Coronary artery (tissue), 2 donors: ENCODE measurements at regions not wholly inside any gene's neighbourhood (a gene's known extent, or its start where the extent isn't known, plus 50 kb on each side); places are given as distances from the start of the nearest gene placed in this dataset.

ENCODE experiments used
- DNase-seq: peaks from one replicate; pipeline ENCODE4 v3.0.0-alpha.2; 2017; ENCODE audit warnings: low spot score
- H3K27ac ChIP-seq, 2 donors: fragments of 200-600 bp; sonication (generic); one replicate each; pipeline ENCODE4 v1.5.1; 2016 to 2019
- H3K4me3 ChIP-seq: fragments of 200-600 bp; sonication (generic); 2 replicates; pipeline ENCODE4 v1.5.1; 2016; ENCODE audit warnings: mild to moderate bottlenecking, moderate library complexity
- TF ChIP-seq, protein P1 (sequence below): fragments of 200-600 bp; sonication (generic); IDR thresholded peaks from one replicate; pipeline ENCODE4 v1.5.1; 2019; ENCODE audit warnings: antibody characterized with exemption

DNA sequence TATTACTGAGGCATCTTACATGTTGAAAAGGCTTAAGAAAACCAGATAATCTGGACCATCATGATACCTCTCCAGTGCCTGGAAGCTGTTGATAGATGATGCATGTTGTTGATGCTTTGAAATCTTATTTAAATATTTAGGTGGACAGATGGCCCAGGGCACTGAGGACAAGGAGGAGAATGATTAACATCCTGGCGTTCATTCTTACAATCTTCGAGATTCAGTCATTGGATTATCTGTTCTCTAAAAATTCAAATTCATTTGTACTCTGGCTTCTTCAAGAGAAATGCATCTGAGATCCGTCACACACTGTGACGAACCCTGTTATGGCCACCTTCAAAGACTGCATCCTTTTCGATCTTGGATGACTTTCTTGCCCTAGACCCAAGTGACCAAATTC, 121.3 kb upstream of the IGF1 start:
- no peak overlapping the region for H3K4me3 ChIP-seq
- H3K27ac ChIP-seq: no peak overlapping the region
- TF ChIP-seq, protein P1, sequence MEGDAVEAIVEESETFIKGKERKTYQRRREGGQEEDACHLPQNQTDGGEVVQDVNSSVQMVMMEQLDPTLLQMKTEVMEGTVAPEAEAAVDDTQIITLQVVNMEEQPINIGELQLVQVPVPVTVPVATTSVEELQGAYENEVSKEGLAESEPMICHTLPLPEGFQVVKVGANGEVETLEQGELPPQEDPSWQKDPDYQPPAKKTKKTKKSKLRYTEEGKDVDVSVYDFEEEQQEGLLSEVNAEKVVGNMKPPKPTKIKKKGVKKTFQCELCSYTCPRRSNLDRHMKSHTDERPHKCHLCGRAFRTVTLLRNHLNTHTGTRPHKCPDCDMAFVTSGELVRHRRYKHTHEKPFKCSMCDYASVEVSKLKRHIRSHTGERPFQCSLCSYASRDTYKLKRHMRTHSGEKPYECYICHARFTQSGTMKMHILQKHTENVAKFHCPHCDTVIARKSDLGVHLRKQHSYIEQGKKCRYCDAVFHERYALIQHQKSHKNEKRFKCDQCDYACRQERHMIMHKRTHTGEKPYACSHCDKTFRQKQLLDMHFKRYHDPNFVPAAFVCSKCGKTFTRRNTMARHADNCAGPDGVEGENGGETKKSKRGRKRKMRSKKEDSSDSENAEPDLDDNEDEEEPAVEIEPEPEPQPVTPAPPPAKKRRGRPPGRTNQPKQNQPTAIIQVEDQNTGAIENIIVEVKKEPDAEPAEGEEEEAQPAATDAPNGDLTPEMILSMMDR: no peak
- DNase-seq: no peak

DNA sequence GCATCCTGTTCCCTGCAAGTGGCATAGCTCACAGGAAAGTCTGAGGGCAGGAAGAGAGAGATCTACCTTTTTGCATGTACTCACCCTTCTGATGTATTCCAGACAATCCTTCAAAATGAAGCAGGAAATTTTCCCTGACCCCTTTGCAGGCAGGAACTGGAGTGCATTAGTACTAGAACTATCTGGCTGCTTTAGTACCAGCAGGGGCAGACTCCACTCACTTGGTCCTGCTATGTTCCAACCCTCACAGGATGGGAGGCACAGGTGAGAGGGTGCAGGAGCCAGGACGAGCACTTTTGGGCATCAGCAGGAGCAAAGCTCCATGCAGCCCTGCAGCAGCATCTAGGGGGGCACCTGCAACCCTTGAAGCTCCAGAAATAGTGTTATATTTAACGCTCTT, 116.3 kb upstream of the IGF1 start:
- no peak overlapping the region for H3K4me3 ChIP-seq
- TF ChIP-seq, protein P1: no peak
- DNase-seq: no peak
- H3K27ac ChIP-seq: no peak overlapping the region

DNA sequence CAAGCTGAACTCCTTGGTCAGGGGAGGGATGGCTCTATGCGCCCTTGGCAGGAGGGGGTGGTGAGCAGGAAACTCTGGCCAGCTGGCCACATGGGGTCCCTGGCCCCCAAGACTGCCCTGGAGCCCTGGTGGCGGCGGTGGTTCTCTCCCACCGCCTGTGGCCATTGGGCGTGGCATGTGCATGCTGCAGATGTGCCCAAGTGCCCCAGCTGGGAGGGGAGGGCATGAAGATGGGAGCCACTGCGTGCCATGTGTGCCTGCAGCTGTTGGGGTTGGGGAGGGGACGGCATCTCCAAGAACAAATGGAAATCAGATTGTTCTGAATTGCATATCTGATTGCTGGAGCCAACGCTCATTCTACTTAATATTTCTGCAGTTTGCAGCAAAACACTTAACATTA, 115.7 kb upstream of the IGF1 start:
- no peak for DNase-seq
- TF ChIP-seq, protein P1: no peak

DNA sequence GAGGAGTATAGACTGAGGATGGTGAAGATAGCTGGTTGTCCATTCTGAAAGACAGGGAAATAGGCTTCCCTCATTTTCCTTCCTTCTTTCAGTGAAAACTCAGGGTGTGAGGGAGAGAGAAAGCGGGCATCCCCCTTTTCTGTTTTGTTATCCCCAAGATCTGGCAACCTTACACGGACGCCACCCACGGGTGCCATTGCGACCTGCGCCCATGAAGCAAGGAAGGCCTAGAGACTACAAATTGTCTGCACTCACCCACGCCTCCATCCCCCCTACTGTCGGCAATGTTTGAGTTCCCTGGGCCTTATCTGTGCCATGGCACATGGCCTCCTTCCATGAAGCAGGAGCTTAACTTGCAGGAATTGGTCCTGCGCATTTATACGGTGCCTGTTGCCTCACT, 115.0 kb upstream of the IGF1 start:
- H3K4me3 ChIP-seq: no peak overlapping the region

More for the DNA sequence above, 115.7 kb upstream of the IGF1 start:
- Histone ChIP-seq H3K4me3 (no peak overlapping the region), H3K27ac (no peak overlapping the region)

DNA sequence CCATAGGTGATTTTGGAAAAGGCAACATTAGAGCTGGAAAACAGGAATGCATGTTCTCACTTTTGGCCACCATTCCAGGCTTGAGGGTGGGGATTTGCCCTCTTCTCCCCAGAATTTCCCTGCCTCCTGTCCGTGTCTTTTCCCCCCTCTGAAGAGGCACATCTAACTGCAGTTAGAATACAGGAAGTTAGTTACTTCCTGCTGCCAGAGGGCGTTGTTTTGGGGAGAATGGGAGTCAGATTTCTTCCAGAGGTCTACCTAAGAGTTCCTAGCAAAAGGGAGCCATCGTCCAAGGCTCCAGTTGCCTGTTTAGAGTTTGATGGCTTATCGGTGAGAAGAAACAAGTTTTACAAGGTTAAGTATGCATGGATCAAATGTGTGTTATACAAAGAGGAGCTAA, 112.8 kb upstream of the IGF1 start:
- DNase-seq: no peak
- H3K27ac ChIP-seq: no peak overlapping the region
- TF ChIP-seq, protein P1: no peak
- no peak overlapping the region for H3K4me3 ChIP-seq

More for the DNA sequence above, 115.0 kb upstream of the IGF1 start:
- TF ChIP-seq, protein P1: no peak
- DNase-seq: no peak
- H3K27ac ChIP-seq: no peak overlapping the region

DNA sequence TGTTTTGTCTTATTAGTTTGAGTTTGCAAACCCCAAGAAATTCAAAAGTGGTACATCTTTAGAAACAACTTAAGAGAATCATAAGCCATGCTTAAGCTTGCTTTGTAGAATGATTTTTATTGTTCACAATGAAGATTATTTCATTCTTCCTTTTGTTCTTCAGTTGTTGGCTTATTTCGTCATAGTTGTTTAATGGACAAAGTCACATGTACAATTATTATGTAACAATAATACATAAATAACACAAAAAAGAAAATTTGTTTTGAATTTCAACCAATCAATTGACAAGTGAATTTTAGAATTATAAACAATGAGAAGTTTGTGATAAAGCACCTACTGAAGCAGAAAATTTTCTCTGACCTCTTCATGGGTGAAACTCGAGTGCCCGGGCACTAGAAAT, 111.8 kb upstream of the IGF1 start:
- DNase-seq: no peak
- H3K27ac ChIP-seq: no peak overlapping the region
- TF ChIP-seq, protein P1: no peak
- no peak overlapping the region for H3K4me3 ChIP-seq

DNA sequence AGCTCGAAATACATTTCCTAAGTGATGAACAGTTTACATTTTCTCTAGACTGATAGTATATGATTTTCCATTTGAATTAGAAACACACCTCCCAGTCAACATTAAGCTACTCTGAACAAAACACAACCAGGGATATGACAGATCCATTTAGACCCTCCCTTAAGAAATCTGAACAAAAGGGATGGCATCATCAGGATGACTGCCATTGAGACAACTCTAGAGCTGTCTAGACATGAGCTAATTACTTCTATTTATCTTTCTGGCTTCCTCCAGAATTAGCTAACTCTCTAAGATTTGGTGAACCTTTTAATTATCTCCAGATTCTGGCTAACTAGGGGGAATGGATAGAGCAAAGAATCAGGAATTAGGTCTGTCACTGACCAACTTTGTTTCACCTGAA, 92.9 kb upstream of the IGF1 start:
- no peak overlapping the region for H3K27ac ChIP-seq
- TF ChIP-seq, protein P1: no peak

More for the DNA sequence above, 92.9 kb upstream of the IGF1 start:
- no peak for DNase-seq
- no peak overlapping the region for H3K4me3 ChIP-seq
